ENCODE measurements at regions not wholly inside any gene's neighbourhood (a gene's known extent, or its start where the extent isn't known, plus 50 kb on each side); places are given as distances from the start of the nearest gene placed in this dataset.

DNA sequence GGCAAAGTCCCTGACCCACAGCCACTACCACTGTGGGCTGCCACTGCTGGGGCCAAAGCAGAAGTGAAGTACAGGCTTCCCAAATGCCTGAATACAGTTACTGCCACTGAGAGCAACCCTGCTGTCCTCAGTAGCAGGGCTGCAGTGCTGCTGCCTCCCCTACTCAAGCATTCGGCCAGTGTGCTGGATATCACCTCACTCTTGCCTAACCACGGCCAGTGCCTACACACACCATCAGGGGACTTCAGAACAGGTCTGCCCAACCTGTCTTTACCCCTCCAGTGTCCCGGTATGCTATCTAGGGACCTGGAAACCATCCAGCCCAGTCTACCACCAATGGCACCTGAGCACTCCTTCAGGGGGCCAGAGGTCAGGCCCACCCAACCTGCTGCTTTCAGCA is 261.5 kb upstream of the COL8A1 start:
- Histone ChIP-seq H3K4me1 (no peaks in the 10 kb centered on the region), H3K27ac (no peak overlapping the region), H3K4me3 (no peak overlapping the region), H3K27me3 (no peaks in the 10 kb centered on the region), H3K36me3 (no peaks in the 10 kb centered on the region), H3K9me3 (no peaks in the 10 kb centered on the region)
- intact Hi-C loops (cut with DNase I; ENCODE audit: low total_unique reads) = no loop called here
- TF ChIP-seq, protein P1, sequence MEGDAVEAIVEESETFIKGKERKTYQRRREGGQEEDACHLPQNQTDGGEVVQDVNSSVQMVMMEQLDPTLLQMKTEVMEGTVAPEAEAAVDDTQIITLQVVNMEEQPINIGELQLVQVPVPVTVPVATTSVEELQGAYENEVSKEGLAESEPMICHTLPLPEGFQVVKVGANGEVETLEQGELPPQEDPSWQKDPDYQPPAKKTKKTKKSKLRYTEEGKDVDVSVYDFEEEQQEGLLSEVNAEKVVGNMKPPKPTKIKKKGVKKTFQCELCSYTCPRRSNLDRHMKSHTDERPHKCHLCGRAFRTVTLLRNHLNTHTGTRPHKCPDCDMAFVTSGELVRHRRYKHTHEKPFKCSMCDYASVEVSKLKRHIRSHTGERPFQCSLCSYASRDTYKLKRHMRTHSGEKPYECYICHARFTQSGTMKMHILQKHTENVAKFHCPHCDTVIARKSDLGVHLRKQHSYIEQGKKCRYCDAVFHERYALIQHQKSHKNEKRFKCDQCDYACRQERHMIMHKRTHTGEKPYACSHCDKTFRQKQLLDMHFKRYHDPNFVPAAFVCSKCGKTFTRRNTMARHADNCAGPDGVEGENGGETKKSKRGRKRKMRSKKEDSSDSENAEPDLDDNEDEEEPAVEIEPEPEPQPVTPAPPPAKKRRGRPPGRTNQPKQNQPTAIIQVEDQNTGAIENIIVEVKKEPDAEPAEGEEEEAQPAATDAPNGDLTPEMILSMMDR (IDR thresholded peaks at IDR 0.05) = no peak
- DNase-seq = no peak

DNA sequence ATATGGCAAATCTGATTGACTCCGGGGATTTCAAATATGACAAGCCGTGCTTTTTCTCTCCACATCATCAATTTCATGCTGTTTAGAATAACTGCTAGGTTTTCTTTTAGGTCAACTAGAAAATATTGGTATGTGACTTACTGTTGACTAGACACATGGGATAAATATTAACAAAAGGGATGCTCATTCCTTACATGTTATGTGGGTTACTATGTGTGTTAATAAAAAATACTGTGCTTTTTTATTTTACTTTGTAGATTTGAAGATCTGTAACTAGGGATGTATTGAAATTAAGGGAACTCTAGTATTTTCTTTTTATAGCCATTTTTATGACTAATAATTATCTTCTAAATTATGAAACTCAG is 264.6 kb upstream of the COL8A1 start:
- Histone ChIP-seq H3K36me3 (no peaks in the 10 kb centered on the region), H3K9me3 (no peaks in the 10 kb centered on the region), H3K27me3 (no peaks in the 10 kb centered on the region), H3K27ac (no peak overlapping the region), H3K4me3 (no peak overlapping the region), H3K4me1 (no peaks in the 10 kb centered on the region)
- DNase-seq = no peak
- intact Hi-C loops (cut with DNase I; ENCODE audit: low total_unique reads) = no loop called here
- TF ChIP-seq, protein P1 (IDR thresholded peaks at IDR 0.05) = no peak

DNA sequence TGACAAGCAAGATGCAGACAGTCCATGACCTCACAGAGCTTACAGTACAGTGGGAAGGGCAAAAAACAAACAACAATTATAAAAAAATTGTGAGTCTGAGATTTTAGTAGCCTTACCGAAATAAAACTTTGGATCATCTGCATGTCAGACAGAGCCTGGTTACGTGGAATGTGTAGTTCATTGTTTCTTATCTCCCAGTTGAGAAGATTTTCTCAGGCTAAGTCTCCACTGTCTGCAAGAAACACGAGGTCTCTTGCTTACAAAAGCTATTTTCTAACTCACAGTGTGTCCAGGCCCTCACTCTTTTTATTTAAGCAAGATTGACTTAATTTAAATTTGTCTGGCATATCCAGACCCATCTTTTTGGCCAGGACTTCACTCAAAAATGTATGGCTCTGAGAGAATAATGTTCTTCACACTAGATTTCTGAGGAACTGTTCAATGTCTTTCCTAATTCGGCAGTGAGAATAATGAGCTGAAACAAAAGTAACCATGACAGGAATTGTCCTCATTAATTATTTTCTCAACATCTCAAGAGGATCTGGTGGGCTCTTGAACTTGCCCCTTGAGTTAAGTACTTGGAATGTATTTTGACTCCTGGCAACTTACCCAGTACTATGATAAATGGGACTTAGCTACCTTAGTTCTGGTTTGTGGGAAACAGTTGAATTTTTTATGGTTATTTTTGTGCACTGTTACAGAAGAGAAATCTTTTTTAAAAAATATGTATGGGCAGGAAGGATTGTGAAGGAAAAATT is 265.1 kb upstream of the COL8A1 start:
- Histone ChIP-seq H3K4me1 (no peaks in the 10 kb centered on the region), H3K27me3 (no peaks in the 10 kb centered on the region), H3K27ac (no peak overlapping the region), H3K36me3 (no peaks in the 10 kb centered on the region), H3K9me3 (no peaks in the 10 kb centered on the region), H3K4me3 (no peak overlapping the region)
- intact Hi-C loops (cut with DNase I; ENCODE audit: low total_unique reads) = no loop called here
- no peak for DNase-seq
- TF ChIP-seq, protein P1 (IDR thresholded peaks at IDR 0.05) = no peak

DNA sequence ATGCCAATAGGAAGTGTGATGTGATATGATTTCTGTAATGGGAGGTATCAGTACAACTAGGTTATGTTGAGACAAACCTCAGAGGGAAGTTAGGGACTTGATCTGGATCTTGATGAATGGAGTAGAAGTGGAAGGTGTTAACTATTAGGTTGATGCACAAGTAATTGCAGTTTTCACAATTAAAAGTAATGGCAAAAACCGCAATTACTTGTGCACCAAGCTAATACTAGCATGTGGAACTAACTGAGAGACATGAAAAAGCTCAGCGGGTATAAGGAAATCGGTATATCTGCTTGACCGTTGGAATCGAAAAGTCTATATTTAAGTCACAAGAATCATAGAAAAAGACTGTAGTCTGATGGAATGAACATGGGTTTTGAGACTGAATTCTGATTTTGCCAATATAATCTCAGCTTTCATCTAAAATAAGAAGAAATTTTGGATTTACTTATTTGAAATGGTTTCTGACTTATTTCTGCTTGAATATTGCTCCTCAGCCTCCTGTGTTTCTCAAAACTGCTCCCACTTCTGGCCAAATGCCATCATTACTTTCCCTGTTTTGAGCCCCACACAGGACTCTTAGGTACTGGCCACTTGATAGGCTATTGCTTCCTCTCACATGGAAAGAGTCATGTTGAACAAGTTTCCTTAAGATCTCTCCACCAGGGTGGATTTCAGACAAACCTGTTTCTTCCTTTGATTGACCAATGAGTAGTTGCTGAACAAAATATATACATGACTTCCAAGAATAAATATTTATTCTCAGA is 271.5 kb upstream of the COL8A1 start:
- TF ChIP-seq, protein P1 (IDR thresholded peaks at IDR 0.05) = no peak
- Histone ChIP-seq H3K36me3 (no peaks in the 10 kb centered on the region), H3K4me3 (no peak overlapping the region), H3K27me3 (no peaks in the 10 kb centered on the region), H3K27ac (no peak overlapping the region), H3K9me3 (no peaks in the 10 kb centered on the region), H3K4me1 (peaks cover 0 to 9% (median 2%) of the 10 kb centered on the region in 4 donors)
- intact Hi-C loops (cut with DNase I; ENCODE audit: low total_unique reads) = no loop called here
- DNase-seq = no peak

DNA sequence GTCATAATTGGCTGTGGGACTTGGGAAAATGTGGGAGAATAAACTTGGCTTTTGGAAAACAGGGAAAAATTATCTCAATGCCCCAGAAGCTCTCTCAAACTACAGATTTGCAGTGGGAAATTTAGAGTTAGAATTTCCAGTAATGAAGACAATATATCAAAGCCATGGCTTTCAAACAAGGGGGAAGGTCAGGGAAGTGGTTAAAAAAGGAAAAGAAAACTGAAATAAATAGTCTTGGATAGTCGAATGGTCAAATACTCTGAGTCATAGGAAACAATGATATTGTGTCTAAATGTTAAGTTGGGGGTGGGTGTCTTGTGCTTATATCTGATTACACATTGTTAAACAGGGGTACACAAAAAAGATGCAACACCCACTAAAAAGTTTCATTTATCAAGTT is 272.4 kb upstream of the COL8A1 start:
- H3K4me3 ChIP-seq = no peak overlapping the region
- DNase-seq = no peak
- TF ChIP-seq, protein P1 (IDR thresholded peaks at IDR 0.05) = no peak
- no peaks in the 10 kb centered on the region for H3K36me3 ChIP-seq
- H3K9me3 ChIP-seq = no peaks in the 10 kb centered on the region
- H3K27me3 ChIP-seq = no peaks in the 10 kb centered on the region
- H3K27ac ChIP-seq = no peak overlapping the region
- peaks cover 0 to 9% (median 2%) of the 10 kb centered on the region in 4 donors for H3K4me1 ChIP-seq
- intact Hi-C loops (cut with DNase I; ENCODE audit: low total_unique reads) = no loop called here
